ENCODE measurements at regions not wholly inside any gene's neighbourhood (a gene's known extent, or its start where the extent isn't known, plus 50 kb on each side); places are given as distances from the start of the nearest gene placed in this dataset.

DNA sequence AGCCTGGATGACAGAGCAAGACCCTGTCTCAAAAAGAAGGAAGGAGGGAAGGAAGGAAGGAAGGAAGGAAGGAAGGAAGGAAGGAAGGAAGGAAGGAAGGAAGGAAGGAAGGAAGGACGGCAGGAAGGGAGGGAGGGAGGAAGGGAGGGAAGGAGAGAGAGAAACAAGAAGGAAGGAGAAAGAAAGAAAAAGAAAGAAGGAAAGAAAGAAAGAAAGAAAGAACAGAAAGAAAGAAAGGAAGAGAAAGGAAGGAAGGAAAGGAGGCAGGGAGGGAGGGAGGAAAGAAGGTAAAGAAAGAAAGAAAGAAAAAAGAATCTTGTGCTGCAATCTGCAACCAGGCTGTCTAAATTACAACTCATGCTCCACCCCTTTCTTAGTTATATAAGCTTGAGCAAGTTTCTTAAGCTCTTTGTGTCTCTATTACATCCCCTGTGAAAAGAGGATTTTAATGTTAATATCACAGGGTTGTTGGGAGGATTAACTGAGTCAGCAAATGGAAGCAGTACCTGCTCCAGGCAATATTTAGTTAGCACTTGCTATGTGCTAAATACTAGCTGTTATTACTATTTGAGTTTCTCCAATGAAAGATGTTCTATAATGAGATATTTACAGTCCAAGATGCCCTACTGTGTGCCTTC, 917.9 kb upstream of the AUTS2 start:
- H3K36me3 Mint-ChIP-seq = no peaks in the 10 kb centered on the region
- no peaks in the 10 kb centered on the region for H3K4me1 Mint-ChIP-seq
- H3K27ac Mint-ChIP-seq = no peak overlapping the region
- H3K9me3 Mint-ChIP-seq (ENCODE audit: low read depth) = peaks cover 14% of the 10 kb centered on the region
- DNase-seq (no peak), ATAC-seq (no peak)
- no peak overlapping the region for H3K4me3 Mint-ChIP-seq
- no peaks in the 10 kb centered on the region for H3K27me3 Mint-ChIP-seq
- CTCF ChIA-PET = no interaction called here

DNA sequence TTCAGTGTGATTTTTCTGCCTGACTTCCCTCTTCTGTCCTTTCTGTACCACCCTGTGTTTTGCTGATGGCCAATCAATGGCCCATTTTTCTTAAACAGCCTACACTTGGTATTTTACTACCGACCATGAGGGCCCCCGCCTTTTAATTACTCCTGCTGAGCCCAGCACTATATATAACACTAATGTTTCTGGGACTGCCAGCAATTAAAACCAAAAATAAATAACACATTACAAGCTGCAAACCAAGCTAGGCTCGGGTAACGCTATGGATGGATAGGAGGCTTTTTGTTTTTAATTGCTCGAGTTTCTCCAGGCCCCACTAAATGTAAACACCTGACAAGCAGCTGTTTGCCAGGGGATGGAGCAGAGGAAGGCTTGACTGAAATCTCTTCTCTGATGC, 915.4 kb upstream of the AUTS2 start:
- Mint-ChIP-seq H3K36me3 (no peaks in the 10 kb centered on the region), H3K4me1 (no peaks in the 10 kb centered on the region), H3K27ac (no peak overlapping the region), H3K9me3 (ENCODE audit: low read depth) (peaks cover 9% of the 10 kb centered on the region), H3K27me3 (no peaks in the 10 kb centered on the region), H3K4me3 (no peak overlapping the region)
- ATAC-seq = no peak
- no peak for DNase-seq
- CTCF ChIA-PET = no interaction called here

DNA sequence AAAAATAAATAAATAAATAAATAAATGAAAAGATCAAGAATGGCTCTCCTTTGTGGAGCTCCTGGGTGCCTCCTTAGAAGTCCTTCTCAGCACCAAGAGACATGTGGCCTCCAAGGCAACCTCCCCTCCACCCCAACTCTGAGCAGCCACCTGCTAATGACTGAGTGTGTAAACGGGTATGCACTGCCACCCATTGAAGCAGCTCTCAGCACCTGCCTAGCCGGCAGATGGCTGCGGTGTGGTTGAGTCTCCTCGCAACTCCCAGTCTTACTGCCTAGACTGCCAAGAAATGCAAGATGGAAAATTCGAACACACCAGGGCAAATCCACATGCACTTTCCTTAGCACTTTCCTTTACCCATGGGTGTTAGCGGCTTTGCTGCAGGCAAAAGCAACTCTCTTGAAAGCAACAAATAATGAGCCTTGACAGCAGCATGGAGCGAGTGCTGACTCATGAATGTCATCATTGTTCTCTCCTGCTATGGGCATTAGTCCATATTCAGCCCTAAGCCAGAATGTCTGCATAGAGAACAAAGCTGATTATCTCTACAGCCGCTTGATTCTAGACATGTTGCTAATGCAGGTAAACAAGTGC, 913.9 kb upstream of the AUTS2 start:
- Mint-ChIP-seq H3K4me3 (no peak overlapping the region), H3K36me3 (no peaks in the 10 kb centered on the region), H3K9me3 (ENCODE audit: low read depth) (peaks cover 9% of the 10 kb centered on the region), H3K27ac (no peak overlapping the region), H3K4me1 (no peaks in the 10 kb centered on the region), H3K27me3 (no peaks in the 10 kb centered on the region)
- CTCF ChIA-PET = no interaction called here
- no peak for DNase-seq
- no peak for ATAC-seq

DNA sequence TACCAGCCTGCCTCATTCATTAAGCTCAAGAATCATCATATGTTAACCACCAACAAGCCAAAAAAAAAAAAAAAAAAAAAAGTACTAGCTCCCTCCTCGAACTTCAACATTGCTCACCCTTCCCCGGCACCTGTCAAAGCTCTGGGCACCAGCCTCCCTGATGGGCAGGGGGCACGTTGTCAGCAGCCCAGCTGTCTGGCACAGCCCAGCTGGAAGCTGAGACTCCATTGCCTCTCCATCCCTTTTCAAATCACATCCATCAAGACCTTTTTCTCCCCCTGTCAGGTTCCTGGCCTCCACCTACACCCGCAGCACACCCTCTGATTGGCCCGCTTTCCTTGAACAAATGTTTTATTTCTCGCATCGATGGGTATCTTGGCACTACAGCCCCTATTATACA, 913.3 kb upstream of the AUTS2 start:
- Mint-ChIP-seq H3K4me1 (no peaks in the 10 kb centered on the region), H3K9me3 (ENCODE audit: low read depth) (peaks cover 11% of the 10 kb centered on the region), H3K4me3 (no peak overlapping the region), H3K27me3 (no peaks in the 10 kb centered on the region), H3K27ac (no peak overlapping the region), H3K36me3 (no peaks in the 10 kb centered on the region)
- no peak for ATAC-seq
- no peak for DNase-seq
- CTCF ChIA-PET = no interaction called here

DNA sequence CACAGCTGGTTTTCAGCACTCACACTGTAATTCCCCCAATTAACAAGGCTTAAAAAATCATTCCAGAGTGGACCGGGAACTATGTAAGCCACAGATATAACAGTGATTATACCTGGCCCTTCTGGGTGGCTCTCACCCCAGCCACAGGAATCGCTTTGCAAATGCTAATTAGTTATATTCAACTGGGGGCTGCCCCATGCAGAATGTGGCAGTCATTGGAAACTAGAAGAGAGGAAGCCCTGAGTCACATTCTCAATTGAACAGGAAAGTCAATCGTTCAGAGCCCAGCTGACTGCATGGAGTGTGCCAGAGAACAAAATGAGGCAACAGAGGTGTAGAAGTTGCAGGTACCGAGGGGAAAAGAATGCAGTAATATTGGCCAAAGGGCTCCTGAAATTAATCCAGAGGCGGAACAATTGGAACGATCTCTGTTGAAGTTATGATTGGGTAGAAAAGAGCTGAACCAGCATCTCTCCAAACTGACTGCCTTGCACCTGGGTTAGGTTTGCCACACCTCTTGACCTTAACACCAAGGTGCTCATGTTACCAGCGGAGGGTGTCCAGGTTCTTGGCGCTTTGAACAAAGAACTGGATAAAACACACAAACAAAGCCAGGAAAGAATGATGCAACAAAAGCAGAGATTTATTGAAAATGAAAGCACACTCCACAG, 909.7 kb upstream of the AUTS2 start:
- DNase-seq = no peak
- Mint-ChIP-seq H3K4me3 (no peak overlapping the region), H3K27ac (no peak overlapping the region), H3K4me1 (no peaks in the 10 kb centered on the region), H3K9me3 (ENCODE audit: low read depth) (peaks cover 11% of the 10 kb centered on the region), H3K36me3 (no peaks in the 10 kb centered on the region), H3K27me3 (no peaks in the 10 kb centered on the region)
- CTCF ChIA-PET = no interaction called here
- no peak for ATAC-seq

DNA sequence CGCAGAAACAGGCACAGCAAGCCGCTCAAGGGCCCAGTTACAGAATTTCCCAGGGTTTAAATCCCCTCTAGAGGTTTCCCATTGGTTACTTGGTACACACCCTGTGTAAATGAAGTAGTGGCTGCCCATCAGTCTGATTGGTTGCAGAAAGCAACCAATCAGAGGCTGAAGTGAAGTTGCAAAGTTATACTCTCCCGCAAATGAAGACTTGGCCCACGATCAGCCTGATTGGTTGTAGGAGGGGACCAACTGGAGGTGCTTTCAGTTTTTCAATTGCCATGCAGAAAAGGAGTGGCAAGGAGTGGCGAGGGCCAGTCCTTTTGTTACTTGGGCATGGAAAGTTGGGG, 909.2 kb upstream of the AUTS2 start:
- ATAC-seq = no peak
- DNase-seq = no peak
- CTCF ChIA-PET = no interaction called here
- no peaks in the 10 kb centered on the region for H3K36me3 Mint-ChIP-seq
- H3K27ac Mint-ChIP-seq = no peak overlapping the region
- H3K4me3 Mint-ChIP-seq = no peak overlapping the region
- H3K4me1 Mint-ChIP-seq = no peaks in the 10 kb centered on the region
- H3K27me3 Mint-ChIP-seq = no peaks in the 10 kb centered on the region
- peaks cover 11% of the 10 kb centered on the region for H3K9me3 Mint-ChIP-seq (ENCODE audit: low read depth)

DNA sequence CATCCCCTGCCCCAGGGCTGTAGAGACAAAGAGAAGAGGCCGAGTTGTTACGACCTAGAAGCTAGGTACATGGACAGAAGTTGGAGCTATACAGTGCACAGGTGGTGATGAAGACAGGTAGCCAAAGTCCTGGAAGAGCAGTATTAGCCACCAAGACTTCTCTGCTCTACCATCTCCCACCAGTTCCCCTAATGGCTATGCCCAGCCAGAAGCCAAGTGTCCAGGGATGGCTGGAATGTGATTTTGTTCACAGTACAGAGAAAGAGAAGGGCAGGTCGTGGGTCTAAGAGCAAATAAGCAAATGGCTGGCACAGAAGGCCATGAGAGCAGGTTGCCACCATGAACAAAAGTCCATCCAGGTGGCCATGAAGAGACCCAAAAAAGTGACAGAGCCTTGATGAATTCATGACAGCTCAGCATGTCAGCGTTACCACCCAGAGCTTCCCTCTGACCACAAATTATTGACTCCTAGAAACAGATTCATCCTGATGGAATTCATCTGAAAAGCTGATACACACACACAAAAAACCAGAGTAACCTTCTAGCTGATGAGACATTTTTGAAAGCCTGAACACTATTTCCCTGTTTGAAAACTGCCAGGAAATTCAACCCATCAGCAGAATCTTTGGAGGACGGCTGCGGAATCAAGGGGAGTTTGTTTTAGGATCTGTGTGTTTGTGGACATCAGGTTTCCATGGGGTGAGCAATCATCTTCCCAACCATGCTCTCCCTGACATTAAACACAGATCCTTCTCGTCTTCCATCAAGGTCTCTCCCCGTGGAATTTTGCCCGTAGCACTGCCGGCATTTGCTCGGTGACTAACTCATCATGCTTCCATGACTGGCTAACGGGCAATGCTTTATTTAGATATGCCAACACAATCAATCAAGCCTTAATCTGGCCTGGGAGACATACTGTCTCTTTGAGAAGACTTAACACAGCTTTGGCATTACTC, 906.7 kb upstream of the AUTS2 start:
- H3K9me3 Mint-ChIP-seq (ENCODE audit: low read depth) = peaks cover 13% of the 10 kb centered on the region
- CTCF ChIA-PET = no interaction called here
- H3K36me3 Mint-ChIP-seq = no peaks in the 10 kb centered on the region
- H3K4me3 Mint-ChIP-seq = no peak overlapping the region
- DNase-seq (no peak), ATAC-seq (no peak)
- no peaks in the 10 kb centered on the region for H3K4me1 Mint-ChIP-seq
- H3K27ac Mint-ChIP-seq = no peak overlapping the region
- no peaks in the 10 kb centered on the region for H3K27me3 Mint-ChIP-seq

DNA sequence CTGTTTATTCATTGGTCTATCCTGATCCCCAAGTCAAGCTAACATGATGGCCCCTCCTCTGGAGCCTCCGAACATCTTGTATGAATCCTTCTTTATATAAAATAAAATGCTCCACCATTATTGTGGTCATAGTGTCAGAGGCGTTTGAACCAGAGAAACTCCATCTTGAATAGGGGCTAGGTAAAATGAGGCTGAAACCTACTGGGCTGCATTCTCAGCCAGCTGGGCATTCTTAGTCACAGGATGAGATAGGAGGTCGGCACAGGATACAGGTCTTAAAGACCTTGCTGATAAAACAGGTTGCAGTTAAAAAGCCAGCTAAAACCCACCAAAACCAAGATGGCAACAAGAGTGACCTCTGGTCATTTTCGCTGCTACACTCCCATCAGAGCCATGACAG, 905.8 kb upstream of the AUTS2 start:
- Mint-ChIP-seq H3K27me3 (no peaks in the 10 kb centered on the region), H3K36me3 (no peaks in the 10 kb centered on the region), H3K4me3 (no peak overlapping the region), H3K27ac (no peak overlapping the region), H3K9me3 (ENCODE audit: low read depth) (peaks cover 13% of the 10 kb centered on the region), H3K4me1 (no peaks in the 10 kb centered on the region)
- ATAC-seq (no peak), DNase-seq (no peak)
- CTCF ChIA-PET = no interaction called here

DNA sequence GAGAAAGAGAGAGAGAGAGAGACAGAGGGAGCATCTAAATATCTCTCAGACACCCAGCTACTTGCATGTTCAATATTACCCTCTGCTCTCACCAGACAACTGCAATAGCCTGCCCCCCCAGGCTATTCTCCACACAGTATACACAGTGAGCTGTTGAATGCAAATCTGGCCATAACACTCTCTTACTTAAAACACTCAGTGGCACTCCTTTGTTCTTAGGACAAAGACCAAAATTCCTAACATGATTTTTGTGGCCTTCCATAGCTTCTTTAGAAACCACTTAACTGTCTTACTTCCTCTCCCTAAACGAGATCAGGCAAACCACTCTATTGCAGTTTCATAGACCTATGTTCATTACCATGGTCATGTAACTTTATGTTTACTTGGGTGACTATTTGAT, 903.6 kb upstream of the AUTS2 start:
- Mint-ChIP-seq H3K27ac (no peak overlapping the region), H3K9me3 (ENCODE audit: low read depth) (peaks cover 13% of the 10 kb centered on the region), H3K27me3 (no peaks in the 10 kb centered on the region)

DNA sequence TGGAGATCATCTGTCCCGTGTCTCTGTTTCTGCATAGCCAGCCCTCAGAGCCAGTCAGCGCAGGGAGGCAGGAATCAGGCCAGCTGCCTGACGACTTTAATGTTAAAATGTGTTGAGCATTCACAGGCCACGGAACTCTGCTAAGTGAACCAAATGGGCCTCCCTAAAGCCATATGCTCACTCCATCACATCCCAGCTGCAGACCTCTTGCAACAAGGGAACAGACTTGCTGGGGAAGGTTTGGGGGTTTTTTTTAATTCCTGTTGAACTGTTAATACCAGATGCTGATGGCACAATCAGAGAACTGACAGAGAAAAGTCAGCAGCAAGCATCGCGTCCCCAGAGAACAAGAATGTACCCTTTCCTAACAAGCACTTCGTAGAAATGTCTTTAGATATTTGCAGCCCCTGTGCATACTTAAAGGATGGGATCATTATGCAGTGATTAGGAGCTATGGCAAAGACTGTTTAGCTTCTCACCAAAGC, 900.4 kb upstream of the AUTS2 start:
- ATAC-seq (no peak), DNase-seq (no peak)
- CTCF ChIA-PET = no interaction called here
- Mint-ChIP-seq H3K4me3 (no peak overlapping the region), H3K4me1 (no peaks in the 10 kb centered on the region), H3K9me3 (ENCODE audit: low read depth) (peaks cover 16% of the 10 kb centered on the region), H3K27me3 (no peaks in the 10 kb centered on the region), H3K27ac (no peak overlapping the region), H3K36me3 (no peaks in the 10 kb centered on the region)

More for the DNA sequence above, 903.6 kb upstream of the AUTS2 start:
- Mint-ChIP-seq H3K36me3 (no peaks in the 10 kb centered on the region), H3K4me3 (no peak overlapping the region), H3K4me1 (no peaks in the 10 kb centered on the region)
- CTCF ChIA-PET = no interaction called here
- ATAC-seq = no peak
- no peak for DNase-seq

DNA sequence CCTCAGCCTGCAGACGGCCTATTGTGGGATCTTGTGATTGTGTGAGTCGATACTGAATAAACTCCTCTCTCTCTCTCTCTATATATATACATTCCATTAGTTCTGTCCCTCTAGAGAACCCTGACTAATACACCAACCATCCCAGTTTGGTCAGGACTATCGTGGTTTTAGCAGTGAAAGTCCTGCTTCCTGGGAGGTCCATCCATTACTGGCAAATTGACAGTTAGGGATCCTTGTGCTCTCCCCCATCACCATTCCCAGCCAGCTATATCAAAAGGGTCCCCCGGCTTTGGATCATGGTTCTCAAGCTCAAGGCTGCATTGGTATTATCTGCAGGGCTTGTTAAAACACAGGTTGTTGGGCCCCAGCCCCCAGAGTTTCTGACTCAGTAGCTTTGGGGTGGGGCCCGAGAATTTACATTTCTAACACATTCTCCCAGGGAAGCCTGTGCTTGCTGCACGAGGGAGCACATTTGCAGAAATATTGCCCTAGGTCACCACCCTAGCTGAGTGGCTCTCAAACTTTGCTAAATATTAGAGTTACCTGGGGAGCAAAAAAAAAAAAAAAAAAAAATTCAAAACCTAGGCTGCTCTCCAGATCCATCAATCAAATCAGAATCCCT, 899.1 kb upstream of the AUTS2 start:
- no peak for ATAC-seq
- H3K9me3 Mint-ChIP-seq (ENCODE audit: low read depth) = peaks cover 22% of the 10 kb centered on the region

DNA sequence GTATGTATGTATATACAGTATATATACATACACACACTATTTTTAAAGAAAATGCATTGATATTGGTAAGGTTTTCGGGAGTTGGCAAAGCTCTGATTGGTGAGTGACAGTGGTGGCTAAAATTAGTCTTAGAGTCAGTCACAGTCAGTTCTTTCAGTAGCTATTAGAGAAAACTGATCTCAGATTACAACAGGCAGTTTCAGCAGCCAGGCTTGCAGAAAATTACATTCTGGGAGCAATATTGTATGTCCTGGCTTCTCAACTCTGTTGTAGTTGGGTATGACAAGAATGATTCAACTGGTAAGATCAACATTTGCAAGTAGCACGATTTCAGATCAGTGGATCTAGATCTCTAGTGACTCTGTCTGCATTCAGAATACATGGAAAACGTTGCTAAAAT, 897.9 kb upstream of the AUTS2 start:
- peaks cover 19% of the 10 kb centered on the region for H3K9me3 Mint-ChIP-seq (ENCODE audit: low read depth)
- ATAC-seq (no peak), DNase-seq (no peak)
- no peak overlapping the region for H3K4me3 Mint-ChIP-seq
- CTCF ChIA-PET = no interaction called here
- H3K27ac Mint-ChIP-seq = no peak overlapping the region
- H3K27me3 Mint-ChIP-seq = no peaks in the 10 kb centered on the region
- no peaks in the 10 kb centered on the region for H3K36me3 Mint-ChIP-seq
- H3K4me1 Mint-ChIP-seq = no peaks in the 10 kb centered on the region

More for the DNA sequence above, 899.1 kb upstream of the AUTS2 start:
- Mint-ChIP-seq H3K4me1 (no peaks in the 10 kb centered on the region), H3K36me3 (no peaks in the 10 kb centered on the region), H3K27ac (no peak overlapping the region), H3K27me3 (no peaks in the 10 kb centered on the region), H3K4me3 (no peak overlapping the region)
- CTCF ChIA-PET = no interaction called here
- no peak for DNase-seq

DNA sequence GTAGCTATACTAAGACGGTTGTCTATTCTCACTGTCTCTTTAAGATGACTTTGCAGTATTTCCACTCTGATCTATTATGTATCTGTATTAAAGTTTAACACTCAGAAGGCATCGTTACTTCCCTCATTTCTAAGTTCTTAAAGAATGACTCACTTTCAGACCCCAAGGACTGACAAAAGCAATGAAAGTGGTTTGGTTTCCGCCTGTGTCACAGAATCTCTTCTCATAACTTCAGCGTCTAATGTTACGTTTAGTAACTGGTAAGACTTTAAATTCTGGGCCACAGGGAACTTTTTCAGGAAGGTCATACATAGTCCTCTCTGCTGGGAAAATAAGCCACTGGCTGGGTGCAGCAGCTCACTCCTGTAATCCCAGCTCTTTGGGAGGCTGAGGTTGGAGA, 892.0 kb upstream of the AUTS2 start:
- CTCF ChIA-PET = no interaction called here
- ATAC-seq (no peak), DNase-seq (no peak)
- H3K4me1 Mint-ChIP-seq = no peaks in the 10 kb centered on the region
- no peak overlapping the region for H3K27ac Mint-ChIP-seq
- peaks cover 18% of the 10 kb centered on the region for H3K9me3 Mint-ChIP-seq (ENCODE audit: low read depth)
- no peaks in the 10 kb centered on the region for H3K27me3 Mint-ChIP-seq
- H3K4me3 Mint-ChIP-seq = no peak overlapping the region
- no peaks in the 10 kb centered on the region for H3K36me3 Mint-ChIP-seq
